HS-5 (cell line): ENCODE measurements at regions not wholly inside any gene's neighbourhood (a gene's known extent, or its start where the extent isn't known, plus 50 kb on each side); places are given as distances from the start of the nearest gene placed in this dataset.

Experiments
- DNase-seq: peaks from one replicate; pipeline ENCODE4 v3.0.0-alpha.2; 2012; ENCODE audit warnings: low read depth

- DNase-seq: no peak
Observed at GRCh38 chr2:104638190-104638858, 215.6 kb upstream of the POU3F3 start.

GRCh38 chr2:104638859-104639202 lies 215.1 kb upstream of the POU3F3 start:
- no peak for DNase-seq

GRCh38 chr2:104641786-104642185 lies 212.1 kb upstream of the POU3F3 start:
- no peak for DNase-seq

GRCh38 chr2:104648376-104648775 lies 205.5 kb upstream of the POU3F3 start:
- no peak for DNase-seq

- no peak for DNase-seq
Observed at GRCh38 chr2:104649866-104650265, 204.0 kb upstream of the POU3F3 start.

GRCh38 chr2:104650405-104650996 lies 203.4 kb upstream of the POU3F3 start:
- DNase-seq: no peak

GRCh38 chr2:104654811-104655210 lies 199.1 kb upstream of the POU3F3 start:
- DNase-seq: no peak

- no peak for DNase-seq
Observed at GRCh38 chr2:104656571-104657163, 197.2 kb upstream of the POU3F3 start.

GRCh38 chr2:104658144-104658835 lies 195.6 kb upstream of the POU3F3 start:
- DNase-seq: no peak

GRCh38 chr2:104658904-104659591 lies 194.9 kb upstream of the POU3F3 start:
- no peak for DNase-seq

GRCh38 chr2:104660991-104661390 lies 192.9 kb upstream of the POU3F3 start:
- DNase-seq: no peak

GRCh38 chr2:104664672-104665071 lies 189.2 kb upstream of the POU3F3 start:
- DNase-seq: no peak

- DNase-seq: no peak
Observed at GRCh38 chr2:104668631-104669030, 185.3 kb upstream of the POU3F3 start.

GRCh38 chr2:104673225-104673624 lies 180.7 kb upstream of the POU3F3 start:
- DNase-seq: no peak

- DNase-seq: no peak
Observed at GRCh38 chr2:104678181-104678580, 175.7 kb upstream of the POU3F3 start.

GRCh38 chr2:104685591-104685990 lies 168.3 kb upstream of the POU3F3 start:
- no peak for DNase-seq

GRCh38 chr2:104687147-104687546 lies 166.8 kb upstream of the POU3F3 start:
- no peak for DNase-seq

GRCh38 chr2:104690255-104690984 lies 163.5 kb upstream of the POU3F3 start:
- DNase-seq: no peak

GRCh38 chr2:104698276-104698675 lies 155.6 kb upstream of the POU3F3 start:
- DNase-seq: no peak

GRCh38 chr2:104701411-104701911 lies 152.5 kb upstream of the POU3F3 start:
- no peak for DNase-seq

GRCh38 chr2:104702031-104702850 lies 151.7 kb upstream of the POU3F3 start:
- no peak for DNase-seq
